ENCODE measurements at regions not wholly inside any gene's neighbourhood (a gene's known extent, or its start where the extent isn't known, plus 50 kb on each side); places are given as distances from the start of the nearest gene placed in this dataset.
"Not testable (repeated sequence)": the region's sequence is repeated elsewhere in the genome, so short reads cannot be mapped to it uniquely, and the experiment has no call there.

GRCh38 chr13:42496926-42497554 is 76.9 kb upstream of the TNFSF11 start:
- TF ChIP-seq POLR2A (IDR thresholded peaks at IDR 0.05; ENCODE audit: extremely low read depth, insufficient read length); MAX (IDR thresholded peaks at IDR 0.05; ENCODE audit: low read depth, low read length): not testable (repeated sequence)
- TF ChIP-seq, protein P1, sequence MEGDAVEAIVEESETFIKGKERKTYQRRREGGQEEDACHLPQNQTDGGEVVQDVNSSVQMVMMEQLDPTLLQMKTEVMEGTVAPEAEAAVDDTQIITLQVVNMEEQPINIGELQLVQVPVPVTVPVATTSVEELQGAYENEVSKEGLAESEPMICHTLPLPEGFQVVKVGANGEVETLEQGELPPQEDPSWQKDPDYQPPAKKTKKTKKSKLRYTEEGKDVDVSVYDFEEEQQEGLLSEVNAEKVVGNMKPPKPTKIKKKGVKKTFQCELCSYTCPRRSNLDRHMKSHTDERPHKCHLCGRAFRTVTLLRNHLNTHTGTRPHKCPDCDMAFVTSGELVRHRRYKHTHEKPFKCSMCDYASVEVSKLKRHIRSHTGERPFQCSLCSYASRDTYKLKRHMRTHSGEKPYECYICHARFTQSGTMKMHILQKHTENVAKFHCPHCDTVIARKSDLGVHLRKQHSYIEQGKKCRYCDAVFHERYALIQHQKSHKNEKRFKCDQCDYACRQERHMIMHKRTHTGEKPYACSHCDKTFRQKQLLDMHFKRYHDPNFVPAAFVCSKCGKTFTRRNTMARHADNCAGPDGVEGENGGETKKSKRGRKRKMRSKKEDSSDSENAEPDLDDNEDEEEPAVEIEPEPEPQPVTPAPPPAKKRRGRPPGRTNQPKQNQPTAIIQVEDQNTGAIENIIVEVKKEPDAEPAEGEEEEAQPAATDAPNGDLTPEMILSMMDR (IDR thresholded peaks at IDR 0.05; ENCODE audit: low read depth, low read length): not testable (repeated sequence)

All from NB4 (cell line).